Erythroblast (primary cell): ENCODE measurements at regions not wholly inside any gene's neighbourhood (a gene's known extent, or its start where the extent isn't known, plus 50 kb on each side); places are given as distances from the start of the nearest gene placed in this dataset.
"Not testable (repeated sequence)": the region's sequence is repeated elsewhere in the genome, so short reads cannot be mapped to it uniquely, and the experiment has no call there.

Experiments used
- DNase-seq, 2 experiments: peaks; one replicate each; lab custom pipeline; 2025; lab: John Stamatoyannopoulos, UW
- GATA1 ChIP-seq: IDR thresholded peaks from 2 replicates; pipeline ENCODE4 v1.6.1; 2011; ENCODE audit warnings: low read depth, mild to moderate bottlenecking, control low read depth, low read length, moderate library complexity
- POLR2A ChIP-seq: IDR thresholded peaks from 2 replicates; pipeline ENCODE4 v1.6.1; 2011; ENCODE audit warnings: mild to moderate bottlenecking, low read length

DNA sequence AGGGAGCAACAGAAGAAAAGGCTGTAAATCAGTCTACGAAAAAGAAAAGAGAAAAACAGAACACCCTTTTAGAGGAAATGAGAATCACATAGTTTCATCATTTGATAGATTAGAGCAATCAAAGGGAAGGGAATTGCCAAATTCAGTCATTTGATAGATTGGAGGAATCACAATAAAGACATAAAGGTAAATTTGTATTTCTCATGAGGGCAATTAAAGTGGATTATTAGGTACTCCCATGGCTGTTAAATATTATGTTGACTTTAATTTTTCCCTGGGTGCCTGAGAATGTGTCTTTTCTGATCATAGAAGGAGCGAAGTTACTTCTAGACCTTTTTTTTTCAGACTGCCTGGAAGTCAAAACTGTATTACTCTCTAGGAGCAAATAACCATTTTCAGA lies 1145.7 kb downstream of the EPHA7 start:
- DNase-seq: no peak
- TF ChIP-seq GATA1: no peak
- no peak for TF ChIP-seq POLR2A

DNA sequence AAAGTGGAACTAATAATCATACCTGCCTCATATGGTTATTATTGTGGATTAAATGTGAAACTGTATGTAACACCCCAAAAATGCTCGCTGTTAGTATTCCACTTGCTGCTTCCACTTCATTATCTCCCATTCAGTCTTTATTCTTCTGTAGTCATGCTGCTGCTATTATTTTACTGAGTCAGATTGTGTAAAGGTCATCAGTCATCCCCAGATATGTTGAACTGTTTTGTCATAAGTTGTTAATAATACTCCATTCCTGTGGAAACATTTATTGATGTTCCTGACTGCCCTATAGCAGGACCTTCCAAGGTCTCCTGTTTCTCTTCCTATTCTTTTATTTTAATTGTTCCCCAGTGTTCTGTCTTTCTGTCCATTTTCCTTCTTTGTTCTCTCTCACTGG lies 1148.3 kb downstream of the EPHA7 start:
- TF ChIP-seq POLR2A (no peak), GATA1 (no peak)
- no peak for DNase-seq

DNA sequence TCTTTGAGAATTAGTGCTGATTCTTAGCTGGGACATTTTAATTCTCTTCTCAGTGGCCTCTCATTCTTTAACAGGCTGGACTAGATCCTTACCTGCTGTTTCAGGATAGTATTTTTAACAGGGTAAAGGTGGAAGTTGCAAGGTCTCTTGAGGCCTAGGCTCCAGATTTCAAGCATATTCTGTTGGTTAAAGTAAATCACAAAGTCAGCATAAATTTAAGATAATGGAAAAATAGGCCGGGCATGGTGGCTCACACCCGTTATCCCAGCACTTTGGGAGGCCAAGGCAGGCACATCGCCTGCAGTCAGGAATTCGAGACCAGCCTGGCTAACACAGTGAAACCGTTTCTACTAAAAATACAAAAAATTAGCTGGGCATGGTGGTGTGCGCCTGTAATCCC lies 1149.0 kb downstream of the EPHA7 start:
- no peak for DNase-seq

DNA sequence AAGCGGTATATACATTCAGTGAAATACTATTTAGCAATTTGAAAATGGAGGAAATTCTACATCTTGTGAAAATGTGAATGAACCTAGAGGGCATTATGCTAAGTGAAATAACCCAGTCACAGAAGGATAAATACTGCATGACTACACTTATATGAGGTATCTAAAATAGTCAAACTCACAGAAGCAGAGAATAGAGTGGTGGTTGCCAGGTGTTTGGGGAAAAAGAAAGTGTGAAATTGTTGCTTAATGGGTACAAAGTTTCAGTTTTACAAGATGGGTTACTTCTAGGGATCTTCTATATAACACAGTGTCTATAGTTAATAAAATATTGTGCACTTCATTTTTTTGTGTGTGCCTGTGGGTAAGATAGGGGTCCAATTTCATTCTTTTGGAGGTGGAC lies 1152.0 kb downstream of the EPHA7 start:
- no peak for DNase-seq
- no peak for TF ChIP-seq POLR2A
- TF ChIP-seq GATA1: no peak

More for the DNA sequence above, 1149.0 kb downstream of the EPHA7 start:
- no peak for TF ChIP-seq GATA1
- TF ChIP-seq POLR2A: no peak

DNA sequence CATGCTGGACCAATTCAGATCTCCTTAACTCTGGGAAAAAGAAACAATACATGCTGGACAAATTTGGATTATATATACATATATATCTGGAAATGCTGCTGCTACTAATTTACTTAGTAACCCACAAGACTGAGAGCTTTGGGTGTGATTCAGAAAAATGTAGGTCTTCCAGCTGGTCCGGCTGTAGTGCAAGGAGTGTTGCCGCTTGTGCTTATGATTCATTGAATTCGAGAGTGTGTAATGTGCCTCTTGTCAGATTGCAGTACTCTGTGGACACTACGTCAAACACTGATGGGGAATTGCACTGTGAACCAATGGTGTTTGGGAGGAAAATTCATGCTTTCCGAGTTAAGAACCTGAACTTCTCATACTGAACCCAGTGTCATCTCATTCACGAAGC lies 1155.5 kb downstream of the EPHA7 start:
- no peak for TF ChIP-seq POLR2A
- TF ChIP-seq GATA1: no peak
- no peak for DNase-seq

DNA sequence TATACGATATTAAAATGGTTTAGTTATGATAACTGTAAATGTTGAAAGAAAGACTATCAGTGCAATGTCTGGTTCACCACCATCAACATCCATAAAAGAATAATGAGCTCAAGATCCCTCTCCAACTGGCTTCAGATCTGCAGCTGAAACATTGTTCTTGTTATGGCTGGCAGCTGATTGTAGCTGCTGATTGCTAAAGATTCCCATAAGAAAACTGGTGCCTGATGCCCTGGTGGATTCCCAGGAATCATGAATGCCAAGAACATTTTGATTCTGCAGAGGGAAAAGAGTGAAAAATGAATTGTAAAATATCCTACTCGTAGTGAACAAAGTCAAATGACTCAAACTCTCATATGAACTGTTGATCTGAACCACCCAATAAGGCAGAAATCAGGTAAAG lies 1160.2 kb downstream of the EPHA7 start:
- DNase-seq: no peak
- TF ChIP-seq POLR2A (no peak), GATA1 (no peak)

DNA sequence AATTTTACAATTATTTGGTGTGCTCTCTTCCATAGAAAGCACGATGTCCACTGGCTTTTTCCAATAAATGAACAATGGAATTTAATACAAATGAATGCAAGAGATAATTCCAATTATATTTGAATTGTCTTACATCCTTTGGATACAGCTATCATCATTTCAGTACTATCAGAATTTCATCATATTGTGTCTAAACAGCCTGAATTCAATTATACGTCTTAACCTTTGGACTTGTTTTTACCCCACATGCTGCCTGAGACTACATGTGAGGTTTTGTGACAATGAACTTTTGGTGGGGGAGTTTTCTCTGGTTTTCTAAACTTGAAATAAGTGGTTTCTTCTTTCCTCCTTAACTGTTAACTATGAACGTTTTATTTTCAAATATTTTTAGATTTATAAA lies 1176.0 kb downstream of the EPHA7 start:
- no peak for DNase-seq
- TF ChIP-seq POLR2A (no peak), GATA1 (no peak)

DNA sequence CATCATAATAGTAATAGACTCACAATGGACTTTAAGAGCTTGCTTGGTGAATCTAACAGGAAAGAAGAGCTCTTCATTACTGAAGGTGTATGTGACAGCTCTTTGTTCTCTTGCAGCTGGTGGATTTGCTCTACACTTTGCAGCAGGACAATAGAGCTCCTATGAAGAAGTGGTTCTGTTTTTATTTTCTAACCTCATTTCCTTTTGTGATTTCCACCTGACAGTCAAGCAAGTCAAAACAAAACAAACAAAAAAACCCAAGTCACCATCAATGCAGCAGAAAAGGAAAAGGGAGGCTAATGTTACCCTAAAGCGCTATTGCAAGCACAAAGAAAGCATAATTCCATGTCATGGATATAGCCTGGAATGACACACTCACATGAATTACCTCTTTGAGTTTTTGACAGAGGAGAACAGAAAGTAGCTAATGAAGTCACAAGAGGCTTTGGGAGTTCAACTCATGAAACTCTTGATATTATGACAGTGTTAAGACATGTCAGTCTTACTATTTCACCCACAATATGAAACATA lies 1188.1 kb downstream of the EPHA7 start:
- no peak for DNase-seq
- TF ChIP-seq POLR2A: no peak
- no peak for TF ChIP-seq GATA1

DNA sequence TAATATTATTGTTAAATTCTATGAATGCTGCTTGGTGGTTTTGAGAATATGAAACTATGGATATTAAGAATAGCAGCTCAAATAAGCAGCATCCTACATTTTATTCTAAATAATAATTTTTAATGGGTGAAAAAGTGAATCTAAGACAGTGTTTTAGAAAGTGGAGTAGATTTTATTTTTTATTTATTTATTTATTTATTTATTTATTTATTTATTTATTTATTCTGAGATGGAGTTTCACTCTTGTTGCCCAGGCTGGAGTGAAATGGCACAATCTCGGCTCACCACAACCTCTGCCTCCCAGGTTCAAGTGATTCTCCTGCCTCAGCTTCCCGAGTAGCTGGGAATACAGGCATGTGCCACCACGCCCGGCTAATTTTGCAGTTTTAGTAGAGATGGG lies 1199.4 kb downstream of the EPHA7 start:
- not testable (repeated sequence) for DNase-seq

DNA sequence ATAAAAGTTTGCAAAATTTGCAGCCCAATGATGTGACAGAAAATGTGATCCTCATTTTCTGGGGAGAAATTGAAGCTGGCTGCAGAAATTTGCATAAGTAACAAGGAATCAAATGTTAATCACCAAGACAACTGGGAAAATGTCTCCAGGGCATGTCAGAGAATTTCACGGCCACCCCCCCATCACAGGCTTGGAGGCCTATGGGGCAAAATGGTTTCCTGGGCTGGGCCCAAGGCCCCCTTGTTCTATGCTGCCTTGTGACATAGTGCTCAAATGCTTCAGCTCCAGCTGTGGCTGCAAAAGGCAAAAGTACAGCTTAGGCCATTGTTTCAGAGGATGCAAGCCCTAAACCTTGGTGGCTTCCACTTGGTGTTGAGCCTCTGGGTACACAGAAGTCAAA lies 1202.6 kb downstream of the EPHA7 start:
- DNase-seq: no peak
- TF ChIP-seq GATA1 (no peak), POLR2A (no peak)

DNA sequence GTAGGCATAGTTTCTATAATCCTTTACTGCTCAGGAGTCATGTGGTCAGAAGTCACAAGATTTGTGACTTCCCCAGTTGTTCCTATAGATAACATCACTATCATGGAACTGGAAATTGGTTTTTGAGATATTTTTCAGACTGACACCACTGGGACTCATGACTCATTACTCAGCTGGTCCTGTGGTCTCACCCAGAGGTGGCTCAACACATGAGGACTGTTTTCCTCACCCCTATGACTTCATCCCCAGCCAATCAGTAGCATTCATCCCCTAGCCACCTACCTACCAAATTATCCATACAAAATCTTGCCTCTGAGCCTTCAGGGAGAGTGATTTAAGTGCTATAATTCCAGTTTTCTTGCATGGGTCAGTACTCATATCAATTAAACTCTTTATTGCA lies 1217.7 kb downstream of the EPHA7 start:
- no peak for DNase-seq
- TF ChIP-seq POLR2A: no peak
- TF ChIP-seq GATA1: no peak

DNA sequence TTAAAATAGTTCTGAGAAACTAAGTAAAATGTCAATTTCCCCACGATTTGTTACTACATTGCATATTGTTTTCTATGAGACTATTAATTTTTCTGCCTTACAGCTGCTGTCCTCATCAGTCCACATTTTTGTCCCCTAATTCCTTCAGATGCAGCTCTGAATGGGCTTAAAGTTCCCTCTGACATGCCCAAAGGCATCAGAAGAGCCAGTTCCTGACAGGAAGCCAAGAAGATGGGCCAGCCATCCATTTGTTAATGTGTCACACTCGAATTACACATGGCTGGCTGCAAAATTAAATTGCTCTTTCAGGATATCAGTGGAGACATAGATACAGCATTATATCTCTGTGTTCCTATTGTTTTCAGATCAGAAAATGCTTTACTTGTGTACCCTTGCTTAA lies 1223.0 kb downstream of the EPHA7 start:
- no peak for TF ChIP-seq POLR2A
- TF ChIP-seq GATA1: no peak
- no peak for DNase-seq

DNA sequence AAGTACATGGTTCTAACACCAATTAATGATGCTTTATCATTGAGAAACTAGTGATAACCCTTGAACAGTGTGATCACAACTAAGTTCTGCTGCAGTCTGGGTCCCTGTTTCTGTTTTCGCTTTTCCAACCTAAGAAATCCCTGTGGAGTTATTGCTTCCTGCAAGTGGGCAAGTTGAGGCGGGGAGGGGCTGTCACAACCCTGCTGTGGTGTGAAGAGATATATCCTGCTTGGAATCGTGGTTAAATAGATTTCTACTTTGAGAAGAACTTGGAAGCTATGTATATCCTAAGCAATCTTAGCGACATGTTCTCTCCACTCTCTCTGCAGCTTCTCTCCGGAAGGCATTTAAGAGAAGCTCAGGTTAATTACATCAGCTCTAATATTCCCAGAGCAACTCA lies 1223.6 kb downstream of the EPHA7 start:
- no peak for DNase-seq
- TF ChIP-seq GATA1 (no peak), POLR2A (no peak)

DNA sequence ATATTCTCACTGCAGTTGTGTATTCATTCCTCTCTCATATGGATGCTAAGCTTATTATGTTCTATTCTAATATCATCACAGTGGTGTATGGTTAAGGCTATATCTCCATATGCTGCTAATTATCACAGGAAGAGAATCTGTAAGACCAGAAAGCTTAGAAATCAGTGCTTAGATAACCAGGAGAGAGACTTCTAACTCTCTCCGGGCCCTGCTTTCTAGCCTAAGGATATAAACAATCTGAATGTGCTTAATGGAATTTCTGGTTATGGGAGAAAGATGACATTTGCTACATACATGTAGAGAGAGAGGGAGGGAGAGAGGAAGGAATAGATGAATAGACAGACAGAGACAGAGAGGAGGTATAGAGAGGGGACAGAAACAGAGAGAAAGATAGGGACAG lies 1231.3 kb downstream of the EPHA7 start:
- TF ChIP-seq POLR2A (no peak), GATA1 (no peak)
- no peak for DNase-seq

DNA sequence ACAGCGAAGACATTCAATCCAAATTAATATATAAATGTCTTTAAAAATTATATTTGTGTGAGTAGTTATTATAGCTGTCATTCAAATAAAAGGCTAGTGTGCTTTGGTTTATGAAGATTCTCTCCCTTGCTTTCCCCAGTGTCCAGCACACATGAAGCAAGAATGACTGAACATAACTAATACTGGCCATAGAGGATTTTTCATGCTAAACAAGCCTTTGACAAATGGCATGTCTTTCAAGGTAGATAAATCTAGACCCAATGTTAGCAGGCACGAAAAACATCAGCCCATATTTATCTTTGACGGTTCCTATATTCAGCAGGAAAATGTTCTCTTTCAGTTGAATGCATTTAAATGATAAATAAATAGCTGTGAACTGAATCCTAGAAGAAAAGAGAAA lies 1234.4 kb downstream of the EPHA7 start:
- TF ChIP-seq GATA1 (no peak), POLR2A (no peak)
- DNase-seq: no peak

DNA sequence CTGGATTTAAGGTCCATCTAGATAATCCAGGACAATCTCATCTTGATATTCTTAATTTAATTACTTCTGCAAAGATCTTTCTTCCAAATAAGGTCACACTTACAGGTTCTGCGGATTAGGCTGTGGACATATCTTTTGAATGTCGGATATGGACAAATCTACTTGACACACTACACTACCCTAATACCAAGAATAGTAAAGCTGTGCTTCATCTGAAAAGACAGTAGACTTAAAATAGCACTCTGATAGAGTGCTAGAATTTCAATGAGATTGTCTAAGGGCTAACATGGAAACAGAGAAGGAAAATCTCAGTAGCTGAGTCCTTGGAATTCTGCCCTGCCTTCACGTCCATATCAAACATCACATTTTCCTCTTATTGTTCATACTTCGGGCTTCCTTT lies 1238.0 kb downstream of the EPHA7 start:
- DNase-seq: no peak
- TF ChIP-seq POLR2A (no peak), GATA1 (no peak)
